ENCODE measurements at regions not wholly inside any gene's neighbourhood (a gene's known extent, or its start where the extent isn't known, plus 50 kb on each side); places are given as distances from the start of the nearest gene placed in this dataset.

GRCh38 chr21:25396135-25396711, 211.1 kb downstream of the MRPL39 start:
- no peak for TF ChIP-seq CTCF (IDR thresholded peaks at IDR 0.05; ENCODE audit: control extremely low read depth in 1 of 3, insufficient read depth in 1 of 3, low read depth in 1 of 3, low read length in 3 of 3)
- no peak for TF ChIP-seq POLR2AphosphoS5 (IDR thresholded peaks at IDR 0.05; ENCODE audit: low read depth, low read length)
- no peak for TF ChIP-seq RXRA (IDR thresholded peaks at IDR 0.05; ENCODE audit: insufficient read depth, low read depth, low read length)
- TF ChIP-seq POLR2A (IDR thresholded peaks at IDR 0.05; ENCODE audit: control extremely low read depth in 1 of 2, low read depth in 2 of 2, low read length in 2 of 2), result no peak
- TF ChIP-seq CREB1 (IDR thresholded peaks at IDR 0.05), result no peak
- TF ChIP-seq MAX (IDR thresholded peaks at IDR 0.05), result no peak
- TF ChIP-seq TAF1 (IDR thresholded peaks at IDR 0.05; ENCODE audit: low read depth, low read length), result no peak
- no peak for TF ChIP-seq ASH2L (IDR thresholded peaks at IDR 0.05; ENCODE audit: low read length)
- no peak for TF ChIP-seq CHD2 (IDR thresholded peaks at IDR 0.05; ENCODE audit: low read length)
- no peak for TF ChIP-seq ZNF274 (IDR thresholded peaks at IDR 0.05; ENCODE audit: borderline replicate concordance, extremely low read depth, low read length)
